Upper lobe of left lung (tissue), 6 donors: ENCODE measurements at regions not wholly inside any gene's neighbourhood (a gene's known extent, or its start where the extent isn't known, plus 50 kb on each side); places are given as distances from the start of the nearest gene placed in this dataset.
A peak's percentile ranks its signal among the peaks of the same experiment; 100 is the strongest.

Experiments
- ATAC-seq, 2 donors: fragments of 200-7000 bp; cut with Tn5 transposase; one replicate each; pipeline ENCODE4 v1.9.1; 2022; ENCODE audit warnings: mild to moderate bottlenecking in 2 of 2, moderate library complexity in 2 of 2; ENCODE audit not compliant: low FRiP score in 2 of 2
- DNase-seq, 2 donors: peaks; one replicate each; pipeline ENCODE4 v3.0.0-alpha.2; 2019 to 2020
- H3K27ac ChIP-seq, 4 donors: fragments of 200-600 bp; sonication (generic); one replicate each; pipeline ENCODE4 v1.5.1; 2016 to 2019
- H3K27me3 ChIP-seq, 4 donors: fragments of 200-600 bp; sonication (generic); one replicate each; pipeline ENCODE4 v1.5.1; 2017 to 2019
- H3K36me3 ChIP-seq, 4 donors: fragments of 200-600 bp; sonication (generic); one replicate each; pipeline ENCODE4 v1.5.1; 2016 to 2019
- H3K4me1 ChIP-seq, 4 donors: fragments of 200-600 bp; sonication (generic); one replicate each; pipeline ENCODE4 v1.5.1; 2018 to 2019
- H3K4me3 ChIP-seq, 4 donors: fragments of 200-600 bp; sonication (generic); one replicate each; pipeline ENCODE4 v1.5.1; 2017 to 2019; ENCODE audit warnings: mild to moderate bottlenecking in 2 of 4, moderate library complexity in 1 of 4
- H3K9me3 ChIP-seq, 4 donors: fragments of 200-600 bp; sonication (generic); one replicate each; pipeline ENCODE4 v1.5.1; 2018 to 2019
- EP300 ChIP-seq, 4 donors: sonication (generic); formaldehyde crosslinking; IDR thresholded peaks; one replicate each; pipeline ENCODE4 v1.5.1; 2017; ENCODE audit warnings: antibody characterized with exemption in 4 of 4, control low read depth in 2 of 4
- POLR2A ChIP-seq, 4 donors: fragments of 450-650 bp; IDR thresholded peaks; one replicate each; pipeline ENCODE4 v1.5.1; 2016 to 2017; ENCODE audit warnings: antibody characterized with exemption in 4 of 4, mild to moderate bottlenecking in 2 of 4
- POLR2AphosphoS5 ChIP-seq, 2 donors: sonication (generic); formaldehyde crosslinking; IDR thresholded peaks; one replicate each; pipeline ENCODE4 v1.5.1; 2017; ENCODE audit warnings: antibody characterized with exemption in 2 of 2
- WGBS, 2 donors: methylation state at CpG; one replicate each; pipeline ENCODE4 v1.1.5; 2017 to 2018; 5-methylcytosine and 5-hydroxymethylcytosine counted together
- TF ChIP-seq, protein P1 (sequence below), 6 experiments: fragments of 450-650 bp in 4 of 6; fragments of 200-600 bp in 2 of 6; sonication (generic) in 2 of 6; IDR thresholded peaks; one replicate each; pipeline ENCODE4 v1.5.1; 2016 to 2019; ENCODE audit warnings: antibody characterized with exemption in 6 of 6
- donor health status: DM: no; HTN: no; CAD: no; lungs with moderate emphysema.
- donor health status: DM: no; HTN: yes; CAD: no; lungs with severe emphysema.

DNA sequence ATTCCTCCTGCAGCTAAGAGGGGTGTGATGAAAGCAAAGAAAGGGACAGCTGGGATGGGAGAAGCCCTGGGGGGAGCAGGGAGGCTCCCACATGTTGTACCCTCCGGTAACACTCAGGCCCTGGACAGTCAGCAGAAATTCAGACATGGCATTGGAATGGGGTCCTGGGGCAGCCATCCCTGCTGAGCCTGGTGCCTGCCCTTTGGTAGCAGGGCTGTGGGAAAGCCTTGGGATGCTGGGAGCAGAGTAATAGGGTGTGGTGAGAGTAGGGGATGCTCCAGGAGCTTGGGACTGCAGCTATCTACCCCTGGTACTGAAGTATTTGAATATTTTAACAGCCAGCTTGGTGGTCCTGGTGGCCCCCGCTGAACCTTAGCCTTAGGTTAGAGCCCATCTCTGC lies 56.8 kb downstream of the FAM241B start:
- H3K4me3 ChIP-seq = no peak overlapping the region
- H3K36me3 ChIP-seq = no peaks in the 10 kb centered on the region
- TF ChIP-seq POLR2AphosphoS5 (IDR thresholded peaks at IDR 0.05) = no peak
- TF ChIP-seq EP300 (IDR thresholded peaks at IDR 0.05) = no peak
- no peak for TF ChIP-seq POLR2A (IDR thresholded peaks at IDR 0.05)
- TF ChIP-seq, protein P1, sequence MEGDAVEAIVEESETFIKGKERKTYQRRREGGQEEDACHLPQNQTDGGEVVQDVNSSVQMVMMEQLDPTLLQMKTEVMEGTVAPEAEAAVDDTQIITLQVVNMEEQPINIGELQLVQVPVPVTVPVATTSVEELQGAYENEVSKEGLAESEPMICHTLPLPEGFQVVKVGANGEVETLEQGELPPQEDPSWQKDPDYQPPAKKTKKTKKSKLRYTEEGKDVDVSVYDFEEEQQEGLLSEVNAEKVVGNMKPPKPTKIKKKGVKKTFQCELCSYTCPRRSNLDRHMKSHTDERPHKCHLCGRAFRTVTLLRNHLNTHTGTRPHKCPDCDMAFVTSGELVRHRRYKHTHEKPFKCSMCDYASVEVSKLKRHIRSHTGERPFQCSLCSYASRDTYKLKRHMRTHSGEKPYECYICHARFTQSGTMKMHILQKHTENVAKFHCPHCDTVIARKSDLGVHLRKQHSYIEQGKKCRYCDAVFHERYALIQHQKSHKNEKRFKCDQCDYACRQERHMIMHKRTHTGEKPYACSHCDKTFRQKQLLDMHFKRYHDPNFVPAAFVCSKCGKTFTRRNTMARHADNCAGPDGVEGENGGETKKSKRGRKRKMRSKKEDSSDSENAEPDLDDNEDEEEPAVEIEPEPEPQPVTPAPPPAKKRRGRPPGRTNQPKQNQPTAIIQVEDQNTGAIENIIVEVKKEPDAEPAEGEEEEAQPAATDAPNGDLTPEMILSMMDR (IDR thresholded peaks at IDR 0.05) = no peak
- 83 to 86% methylated on average over 2 of the region's 2 CpGs for WGBS, 2 donors
- peaks cover 2 to 14% (median 7%) of the 10 kb centered on the region in 4 donors for H3K4me1 ChIP-seq
- H3K9me3 ChIP-seq = no peaks in the 10 kb centered on the region
- no peaks in the 10 kb centered on the region for H3K27me3 ChIP-seq
- no peak for ATAC-seq
- no peak for DNase-seq
- peak overlapping the region in 1 of 4 donors; percentile 10 for H3K27ac ChIP-seq

DNA sequence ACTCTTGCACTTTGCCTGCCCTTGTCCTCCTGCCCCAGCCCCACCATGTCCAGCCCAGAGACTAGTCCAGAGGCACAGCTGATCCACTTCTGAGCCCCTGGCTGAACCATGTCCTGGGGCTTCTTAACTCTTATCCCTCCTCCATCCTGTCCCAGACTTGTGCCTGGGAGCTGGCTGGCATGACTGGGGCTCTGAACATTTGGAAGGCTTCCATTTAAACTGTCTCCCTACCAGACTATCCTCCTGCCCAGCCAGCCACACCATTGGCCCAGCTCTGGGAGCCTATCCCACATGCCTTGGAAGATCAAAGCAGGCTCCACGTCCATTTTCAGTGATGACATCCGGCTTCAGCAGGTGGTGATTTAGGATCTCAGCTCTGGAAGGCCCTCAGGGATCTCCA lies 57.4 kb downstream of the FAM241B start:
- Histone ChIP-seq H3K4me1 (peaks cover 2 to 14% (median 7%) of the 10 kb centered on the region in 4 donors), H3K9me3 (no peaks in the 10 kb centered on the region), H3K27ac (no peak overlapping the region), H3K36me3 (no peaks in the 10 kb centered on the region), H3K27me3 (no peaks in the 10 kb centered on the region), H3K4me3 (no peak overlapping the region)
- DNase-seq = no peak
- ATAC-seq = no peak
- no peak for TF ChIP-seq POLR2AphosphoS5 (IDR thresholded peaks at IDR 0.05)
- no peak for TF ChIP-seq EP300 (IDR thresholded peaks at IDR 0.05)
- TF ChIP-seq, protein P1 (IDR thresholded peaks at IDR 0.05) = no peak
- no peak for TF ChIP-seq POLR2A (IDR thresholded peaks at IDR 0.05)
- 83 to 100% methylated on average over 2 of the region's 2 CpGs for WGBS, 2 donors

DNA sequence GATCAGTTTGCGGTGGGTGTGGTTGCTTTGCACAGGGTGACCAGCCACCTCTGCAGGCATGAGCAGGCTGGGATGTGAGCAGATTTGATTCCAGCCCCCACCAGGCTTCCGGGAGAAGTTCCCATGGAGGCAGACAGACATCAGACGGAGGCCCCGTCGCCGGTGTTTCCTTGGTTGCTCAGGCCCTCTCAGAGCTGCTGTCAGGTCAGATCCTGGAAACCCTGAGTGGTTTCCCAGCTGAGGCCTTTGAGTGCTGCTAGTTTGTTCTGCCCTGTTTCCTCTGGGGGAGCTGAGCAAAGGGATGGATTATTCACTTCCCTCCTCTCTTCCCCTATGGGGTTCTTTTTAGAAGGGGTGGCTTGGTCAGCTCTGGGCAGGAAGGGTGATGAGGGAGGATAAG lies 62.2 kb downstream of the FAM241B start:
- 77 to 85% methylated on average over 6 of the region's 6 CpGs for WGBS, 2 donors
- Histone ChIP-seq H3K9me3 (no peaks in the 10 kb centered on the region), H3K27me3 (no peaks in the 10 kb centered on the region), H3K4me1 (peaks cover 0 to 6% (median 0%) of the 10 kb centered on the region in 4 donors), H3K4me3 (no peak overlapping the region), H3K27ac (no peak overlapping the region), H3K36me3 (no peaks in the 10 kb centered on the region)
- ATAC-seq (no peak), DNase-seq (no peak)
- TF ChIP-seq EP300 (IDR thresholded peaks at IDR 0.05) = no peak
- no peak for TF ChIP-seq POLR2AphosphoS5 (IDR thresholded peaks at IDR 0.05)
- TF ChIP-seq, protein P1 (IDR thresholded peaks at IDR 0.05) = no peak
- TF ChIP-seq POLR2A (IDR thresholded peaks at IDR 0.05) = no peak

DNA sequence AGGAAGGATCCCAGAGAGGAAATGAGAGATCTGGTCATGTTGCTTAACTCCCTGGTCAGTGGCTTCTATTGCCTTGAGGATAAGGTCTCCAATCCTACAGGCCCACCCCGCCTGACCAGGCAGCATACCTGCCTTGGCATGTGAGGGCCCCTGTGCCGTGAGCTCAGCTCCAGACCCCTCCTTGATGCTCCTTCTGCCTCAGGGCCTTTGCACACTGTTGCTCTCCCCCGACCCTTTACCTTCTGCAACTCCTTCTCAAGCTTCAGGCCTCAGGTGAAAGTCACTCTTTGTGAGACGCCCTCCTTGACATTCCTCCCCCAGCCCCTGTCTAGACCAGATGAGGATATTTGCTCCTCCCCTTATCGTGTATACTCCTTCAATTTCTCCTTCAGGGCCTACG lies 62.8 kb downstream of the FAM241B start:
- no peak for ATAC-seq
- H3K27ac ChIP-seq = no peak overlapping the region
- H3K36me3 ChIP-seq = no peaks in the 10 kb centered on the region
- H3K4me3 ChIP-seq = no peak overlapping the region
- H3K27me3 ChIP-seq = no peaks in the 10 kb centered on the region
- peaks cover 0 to 6% (median 0%) of the 10 kb centered on the region in 4 donors for H3K4me1 ChIP-seq
- 85% methylated on average over 6 of the region's 6 CpGs for WGBS, 2 donors
- TF ChIP-seq POLR2A (IDR thresholded peaks at IDR 0.05) = no peak
- TF ChIP-seq POLR2AphosphoS5 (IDR thresholded peaks at IDR 0.05) = no peak
- TF ChIP-seq, protein P1 (IDR thresholded peaks at IDR 0.05) = no peak
- TF ChIP-seq EP300 (IDR thresholded peaks at IDR 0.05) = no peak
- H3K9me3 ChIP-seq = no peaks in the 10 kb centered on the region
- DNase-seq = no peak

DNA sequence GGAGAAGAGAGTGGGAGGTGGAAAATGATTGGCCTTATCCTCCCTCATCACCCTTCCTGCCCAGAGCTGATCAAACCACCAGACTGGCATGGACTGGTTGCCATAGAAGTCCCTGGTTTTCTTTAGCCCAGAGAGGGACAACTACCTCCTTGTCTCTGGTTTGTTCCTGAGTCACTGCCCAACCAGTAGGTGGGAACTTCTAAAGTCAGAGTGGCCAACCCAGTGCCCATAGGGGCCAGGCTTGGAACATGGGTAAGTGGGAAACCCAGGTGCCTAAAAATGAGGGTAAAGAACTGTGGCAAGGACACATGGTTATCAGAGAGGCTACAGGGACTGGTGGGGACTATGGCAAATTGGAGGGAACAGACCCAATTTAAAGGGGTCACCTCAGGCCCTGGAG lies 63.8 kb downstream of the FAM241B start:
- H3K4me1 ChIP-seq = peaks cover 0 to 6% (median 0%) of the 10 kb centered on the region in 4 donors
- DNase-seq = no peak
- no peak for ATAC-seq
- no peaks in the 10 kb centered on the region for H3K27me3 ChIP-seq
- no peak overlapping the region for H3K4me3 ChIP-seq
- no peak overlapping the region for H3K27ac ChIP-seq
- H3K36me3 ChIP-seq = no peaks in the 10 kb centered on the region
- TF ChIP-seq EP300 (IDR thresholded peaks at IDR 0.05) (no peak), POLR2AphosphoS5 (IDR thresholded peaks at IDR 0.05) (no peak), POLR2A (IDR thresholded peaks at IDR 0.05) (no peak)
- TF ChIP-seq, protein P1 (IDR thresholded peaks at IDR 0.05) = no peak
- H3K9me3 ChIP-seq = no peaks in the 10 kb centered on the region
